K562 (cell line): ENCODE measurements at regions not wholly inside any gene's neighbourhood (a gene's known extent, or its start where the extent isn't known, plus 50 kb on each side); places are given as distances from the start of the nearest gene placed in this dataset.
A peak's percentile ranks its signal among the peaks of the same experiment; 100 is the strongest.

ENCODE experiments used
- KLF1 ChIP-seq: fragments of 450-650 bp; IDR thresholded peaks from 2 replicates; pipeline ENCODE4 v1.6.1; 2016; ENCODE audit warnings: missing genetic modification characterization, missing compliant biosample characterization
- RBM15 ChIP-seq: fragments of 200-400 bp; formaldehyde crosslinking; IDR thresholded peaks from 2 replicates; pipeline ENCODE4 v1.6.1; 2018; ENCODE audit warnings: mild to moderate bottlenecking, low read length, moderate library complexity; ENCODE audit not compliant: insufficient read depth
- XRCC5 ChIP-seq: fragments of 200-400 bp; formaldehyde crosslinking; IDR thresholded peaks from 2 replicates; pipeline ENCODE4 v1.6.1; 2017; ENCODE audit warnings: low read depth, mild to moderate bottlenecking, low read length
- ZNF121 ChIP-seq: sonication (generic); formaldehyde crosslinking; conservative IDR thresholded peaks from 2 replicates; pipeline ENCODE4 v1.8.0; 2022; ENCODE audit warnings: missing genetic modification reagents
- TF ChIP-seq, protein P1 (sequence below), 2 experiments: fragments of 450-650 bp in 1 of 2; sonication (generic) in 1 of 2; formaldehyde crosslinking in 1 of 2; IDR thresholded peaks; 2 replicates each; pipeline versions ENCODE4 v1.7.1 to v1.9.0; 2016 to 2022; ENCODE audit warnings: inconsistent platforms in 1 of 2, mild to moderate bottlenecking in 1 of 2, missing genetic modification reagents in 1 of 2
- TF ChIP-seq, protein P2 (sequence below): sonication (generic); formaldehyde crosslinking; IDR thresholded peaks from 2 replicates; pipeline ENCODE4 v1.8.0; 2022; ENCODE audit warnings: mild to moderate bottlenecking, missing genetic modification reagents
- TF ChIP-seq, protein P3 (sequence below), 2 experiments: fragments of 450-650 bp in 1 of 2; sonication (generic) in 1 of 2; formaldehyde crosslinking; conservative IDR thresholded peaks; 2 replicates each; pipeline versions ENCODE4 v1.4.0 to v1.8.1; 2020 to 2022; ENCODE audit warnings: mild to moderate bottlenecking in 1 of 2, missing genetic modification reagents in 1 of 2
- TF ChIP-seq, protein P4 (sequence below): fragments of 450-650 bp; IDR thresholded peaks from 2 replicates; pipeline ENCODE4 v1.6.1; 2016; ENCODE audit warnings: low read depth, mild to moderate bottlenecking, moderate library complexity
- TF ChIP-seq, protein P5 (sequence below): fragments of 250-450 bp; sonication (Bioruptor Pico); IDR thresholded peaks from 2 replicates; pipeline ENCODE4 v1.5.0; 2021
- TF ChIP-seq, protein P6 (sequence below), 2 experiments: fragments of 450-650 bp in 1 of 2; IDR thresholded peaks; 2 replicates each; pipeline ENCODE4 v1.6.1; 2011 to 2017; ENCODE audit warnings: low read depth in 2 of 2, antibody characterized with exemption in 1 of 2, borderline replicate concordance in 1 of 2, low read length in 1 of 2, mild to moderate bottlenecking in 1 of 2, mixed read lengths in 1 of 2; ENCODE audit not compliant: control insufficient read depth in 1 of 2

DNA sequence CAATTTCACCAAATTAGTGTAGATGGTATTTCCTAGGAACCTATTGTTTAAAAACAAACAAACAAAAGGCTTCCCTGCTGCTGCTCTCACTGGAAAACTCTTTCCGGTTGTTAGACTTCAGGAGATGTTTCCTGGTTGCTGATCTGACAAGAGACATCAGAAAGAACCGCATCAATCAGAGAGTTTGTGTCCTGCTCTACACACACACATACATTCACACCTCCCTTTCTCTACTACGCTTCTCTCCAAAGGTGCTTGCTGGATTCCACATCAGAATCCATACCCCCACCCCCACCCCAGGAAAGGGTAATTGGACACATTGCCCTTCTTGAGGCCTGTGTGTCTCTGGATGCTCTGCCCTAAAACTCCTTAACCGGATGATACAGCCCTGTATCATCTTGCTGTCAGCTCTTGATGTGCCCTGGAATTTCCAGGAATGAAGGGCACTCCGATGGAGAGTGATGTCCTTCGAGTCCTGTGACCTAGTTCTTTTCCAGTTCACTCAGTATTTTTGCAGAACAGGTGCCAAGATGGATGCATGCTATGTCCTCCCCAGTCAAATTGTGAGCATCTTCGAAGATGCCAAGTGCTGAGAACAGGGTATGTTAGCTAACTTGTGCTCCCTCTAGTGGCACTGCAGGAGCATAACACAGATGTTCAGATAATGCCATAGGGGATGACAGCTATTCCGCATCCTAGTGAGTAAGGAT, 113.7 kb upstream of the SLC35F3 start (continued):
- TF ChIP-seq, protein P1, sequence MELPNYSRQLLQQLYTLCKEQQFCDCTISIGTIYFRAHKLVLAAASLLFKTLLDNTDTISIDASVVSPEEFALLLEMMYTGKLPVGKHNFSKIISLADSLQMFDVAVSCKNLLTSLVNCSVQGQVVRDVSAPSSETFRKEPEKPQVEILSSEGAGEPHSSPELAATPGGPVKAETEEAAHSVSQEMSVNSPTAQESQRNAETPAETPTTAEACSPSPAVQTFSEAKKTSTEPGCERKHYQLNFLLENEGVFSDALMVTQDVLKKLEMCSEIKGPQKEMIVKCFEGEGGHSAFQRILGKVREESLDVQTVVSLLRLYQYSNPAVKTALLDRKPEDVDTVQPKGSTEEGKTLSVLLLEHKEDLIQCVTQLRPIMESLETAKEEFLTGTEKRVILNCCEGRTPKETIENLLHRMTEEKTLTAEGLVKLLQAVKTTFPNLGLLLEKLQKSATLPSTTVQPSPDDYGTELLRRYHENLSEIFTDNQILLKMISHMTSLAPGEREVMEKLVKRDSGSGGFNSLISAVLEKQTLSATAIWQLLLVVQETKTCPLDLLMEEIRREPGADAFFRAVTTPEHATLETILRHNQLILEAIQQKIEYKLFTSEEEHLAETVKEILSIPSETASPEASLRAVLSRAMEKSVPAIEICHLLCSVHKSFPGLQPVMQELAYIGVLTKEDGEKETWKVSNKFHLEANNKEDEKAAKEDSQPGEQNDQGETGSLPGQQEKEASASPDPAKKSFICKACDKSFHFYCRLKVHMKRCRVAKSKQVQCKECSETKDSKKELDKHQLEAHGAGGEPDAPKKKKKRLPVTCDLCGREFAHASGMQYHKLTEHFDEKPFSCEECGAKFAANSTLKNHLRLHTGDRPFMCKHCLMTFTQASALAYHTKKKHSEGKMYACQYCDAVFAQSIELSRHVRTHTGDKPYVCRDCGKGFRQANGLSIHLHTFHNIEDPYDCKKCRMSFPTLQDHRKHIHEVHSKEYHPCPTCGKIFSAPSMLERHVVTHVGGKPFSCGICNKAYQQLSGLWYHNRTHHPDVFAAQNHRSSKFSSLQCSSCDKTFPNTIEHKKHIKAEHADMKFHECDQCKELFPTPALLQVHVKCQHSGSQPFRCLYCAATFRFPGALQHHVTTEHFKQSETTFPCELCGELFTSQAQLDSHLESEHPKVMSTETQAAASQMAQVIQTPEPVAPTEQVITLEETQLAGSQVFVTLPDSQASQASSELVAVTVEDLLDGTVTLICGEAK (IDR thresholded peaks at IDR 0.05): no peak
- TF ChIP-seq, protein P1 (CRISPR knock-in tag; IDR thresholded peaks at IDR 0.05): no peak
- TF ChIP-seq XRCC5 (0 out of 2 replicates have a peak, but pooled peaks have one; percentile 57), KLF1 (tag) (no peak), RBM15 (no peak), ZNF121 (no peak)
- TF ChIP-seq, protein P2, sequence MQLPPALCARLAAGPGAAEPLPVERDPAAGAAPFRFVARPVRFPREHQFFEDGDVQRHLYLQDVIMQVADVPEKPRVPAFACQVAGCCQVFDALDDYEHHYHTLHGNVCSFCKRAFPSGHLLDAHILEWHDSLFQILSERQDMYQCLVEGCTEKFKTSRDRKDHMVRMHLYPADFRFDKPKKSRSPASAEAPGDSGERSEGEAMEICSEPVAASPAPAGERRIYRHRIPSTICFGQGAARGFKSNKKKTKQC (CRISPR knock-in tag): no peak
- TF ChIP-seq, protein P3, sequence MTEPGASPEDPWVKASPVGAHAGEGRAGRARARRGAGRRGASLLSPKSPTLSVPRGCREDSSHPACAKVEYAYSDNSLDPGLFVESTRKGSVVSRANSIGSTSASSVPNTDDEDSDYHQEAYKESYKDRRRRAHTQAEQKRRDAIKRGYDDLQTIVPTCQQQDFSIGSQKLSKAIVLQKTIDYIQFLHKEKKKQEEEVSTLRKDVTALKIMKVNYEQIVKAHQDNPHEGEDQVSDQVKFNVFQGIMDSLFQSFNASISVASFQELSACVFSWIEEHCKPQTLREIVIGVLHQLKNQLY (CRISPR knock-in tag; conservative IDR thresholded peaks at IDR 0.05): no peak
- TF ChIP-seq, protein P4, sequence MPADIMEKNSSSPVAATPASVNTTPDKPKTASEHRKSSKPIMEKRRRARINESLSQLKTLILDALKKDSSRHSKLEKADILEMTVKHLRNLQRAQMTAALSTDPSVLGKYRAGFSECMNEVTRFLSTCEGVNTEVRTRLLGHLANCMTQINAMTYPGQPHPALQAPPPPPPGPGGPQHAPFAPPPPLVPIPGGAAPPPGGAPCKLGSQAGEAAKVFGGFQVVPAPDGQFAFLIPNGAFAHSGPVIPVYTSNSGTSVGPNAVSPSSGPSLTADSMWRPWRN: no peak
- TF ChIP-seq, protein P5, sequence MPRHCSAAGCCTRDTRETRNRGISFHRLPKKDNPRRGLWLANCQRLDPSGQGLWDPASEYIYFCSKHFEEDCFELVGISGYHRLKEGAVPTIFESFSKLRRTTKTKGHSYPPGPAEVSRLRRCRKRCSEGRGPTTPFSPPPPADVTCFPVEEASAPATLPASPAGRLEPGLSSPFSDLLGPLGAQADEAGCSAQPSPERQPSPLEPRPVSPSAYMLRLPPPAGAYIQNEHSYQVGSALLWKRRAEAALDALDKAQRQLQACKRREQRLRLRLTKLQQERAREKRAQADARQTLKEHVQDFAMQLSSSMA (CRISPR knock-in tag): no peak
- TF ChIP-seq, protein P6, sequence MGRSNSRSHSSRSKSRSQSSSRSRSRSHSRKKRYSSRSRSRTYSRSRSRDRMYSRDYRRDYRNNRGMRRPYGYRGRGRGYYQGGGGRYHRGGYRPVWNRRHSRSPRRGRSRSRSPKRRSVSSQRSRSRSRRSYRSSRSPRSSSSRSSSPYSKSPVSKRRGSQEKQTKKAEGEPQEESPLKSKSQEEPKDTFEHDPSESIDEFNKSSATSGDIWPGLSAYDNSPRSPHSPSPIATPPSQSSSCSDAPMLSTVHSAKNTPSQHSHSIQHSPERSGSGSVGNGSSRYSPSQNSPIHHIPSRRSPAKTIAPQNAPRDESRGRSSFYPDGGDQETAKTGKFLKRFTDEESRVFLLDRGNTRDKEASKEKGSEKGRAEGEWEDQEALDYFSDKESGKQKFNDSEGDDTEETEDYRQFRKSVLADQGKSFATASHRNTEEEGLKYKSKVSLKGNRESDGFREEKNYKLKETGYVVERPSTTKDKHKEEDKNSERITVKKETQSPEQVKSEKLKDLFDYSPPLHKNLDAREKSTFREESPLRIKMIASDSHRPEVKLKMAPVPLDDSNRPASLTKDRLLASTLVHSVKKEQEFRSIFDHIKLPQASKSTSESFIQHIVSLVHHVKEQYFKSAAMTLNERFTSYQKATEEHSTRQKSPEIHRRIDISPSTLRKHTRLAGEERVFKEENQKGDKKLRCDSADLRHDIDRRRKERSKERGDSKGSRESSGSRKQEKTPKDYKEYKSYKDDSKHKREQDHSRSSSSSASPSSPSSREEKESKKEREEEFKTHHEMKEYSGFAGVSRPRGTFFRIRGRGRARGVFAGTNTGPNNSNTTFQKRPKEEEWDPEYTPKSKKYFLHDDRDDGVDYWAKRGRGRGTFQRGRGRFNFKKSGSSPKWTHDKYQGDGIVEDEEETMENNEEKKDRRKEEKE (IDR thresholded peaks at IDR 0.05; ENCODE audit: borderline replicate concordance in 1 of 2, control insufficient read depth in 1 of 2, low read depth in 2 of 2, low read length in 1 of 2): no peak
